IMR-90 (cell line): ENCODE measurements at regions not wholly inside any gene's neighbourhood (a gene's known extent, or its start where the extent isn't known, plus 50 kb on each side); places are given as distances from the start of the nearest gene placed in this dataset.

Experiments
- ATAC-seq: fragments of 200-7000 bp; cut with Tn5 transposase; 2 replicates; pipeline ENCODE4 v1.9.1; 2020; ENCODE audit warnings: low read depth, mild to moderate bottlenecking, moderate library complexity
- BruUV-seq: library from RNA; stranded (reverse); fragments of 400-500 nt; replicated peaks from 2 replicates; lab custom pipeline; 2021; lab: Mats Ljungman, UMichigan
- CTCF ChIA-PET: fragments of 300-600 bp; formaldehyde crosslinking; extraction: SDS; loops from one replicate; lab custom pipeline; 2021; ENCODE audit warnings: antibody characterized with exemption; lab: Yijun Ruan, JAX
- POLR2A ChIA-PET: fragments of 300-600 bp; sonication (Branson Sonifier 250); formaldehyde crosslinking; loops from one replicate; lab custom pipeline; 2022; ENCODE audit warnings: antibody characterized with exemption; ENCODE audit not compliant: unreplicated experiment; lab: Charles Lee
- DNase-seq: peaks from one replicate; pipeline ENCODE4 v3.0.0; 2013
- H2AFZ ChIP-seq: replicated peaks from 2 replicates; pipeline ENCODE3; 2013; ENCODE audit warnings: low read length, mild to moderate bottlenecking; ENCODE audit not compliant: poor library complexity
- H2AK5ac ChIP-seq: 2 replicates; pipeline ENCODE4 v1.6.1; 2013; ENCODE audit warnings: low read depth, low read length, inconsistent platforms
- H2AK9ac ChIP-seq: replicated peaks from 2 replicates; pipeline ENCODE3; 2013; ENCODE audit warnings: mild to moderate bottlenecking, low read depth, low read length, moderate library complexity; ENCODE audit not compliant: poor library complexity
- H2BK120ac ChIP-seq: 2 replicates; pipeline ENCODE4 v1.6.1; 2013; ENCODE audit warnings: low read depth, low read length, inconsistent platforms
- H2BK15ac ChIP-seq: 3 replicates; pipeline ENCODE4 v1.6.1; 2013; ENCODE audit warnings: low read depth, low read length, inconsistent platforms
- H2BK20ac ChIP-seq: 2 replicates; pipeline ENCODE4 v1.6.1; 2013; ENCODE audit warnings: low read depth, mild to moderate bottlenecking, inconsistent platforms, low read length, moderate library complexity
- H2BK5ac ChIP-seq: 2 replicates; pipeline ENCODE4 v1.6.1; 2013; ENCODE audit warnings: mild to moderate bottlenecking, low read depth, low read length, inconsistent platforms; ENCODE audit not compliant: poor library complexity, severe bottlenecking
- H3K14ac ChIP-seq: replicated peaks from 2 replicates; pipeline ENCODE4 v1.6.1; 2013; ENCODE audit warnings: low read depth, low read length, inconsistent platforms
- H3K18ac ChIP-seq: 2 replicates; pipeline ENCODE4 v1.6.1; 2013; ENCODE audit warnings: low read depth, low read length, control low read depth
- H3K23ac ChIP-seq: 2 replicates; pipeline ENCODE4 v1.6.1; 2013; ENCODE audit warnings: low read depth, low read length, inconsistent platforms
- H3K27ac ChIP-seq: 2 replicates; pipeline ENCODE4 v1.5.1; 2013; ENCODE audit warnings: mild to moderate bottlenecking, control low read depth, low read length; ENCODE audit not compliant: insufficient read depth
- H3K27me3 ChIP-seq: 2 replicates; pipeline ENCODE4 v1.6.1; 2013; ENCODE audit warnings: low read length; ENCODE audit not compliant: control insufficient read depth, insufficient read depth
- H3K36me3 ChIP-seq: 2 replicates; pipeline ENCODE4 v1.6.1; 2013; ENCODE audit warnings: low read length, mixed read lengths; ENCODE audit not compliant: control insufficient read depth, insufficient read depth
- H3K4ac ChIP-seq: 2 replicates; pipeline ENCODE4 v1.6.1; 2013; ENCODE audit warnings: low read depth, low read length, inconsistent platforms
- H3K4me1 ChIP-seq: 2 replicates; pipeline ENCODE4 v1.6.1; 2013; ENCODE audit warnings: low read length, mixed read lengths; ENCODE audit not compliant: control insufficient read depth, insufficient read depth
- H3K4me2 ChIP-seq: 2 replicates; pipeline ENCODE4 v1.6.1; 2013; ENCODE audit warnings: low read depth, mild to moderate bottlenecking, control low read depth, low read length, moderate library complexity
- H3K4me3 ChIP-seq: 2 replicates; pipeline ENCODE4 v1.5.1; 2013; ENCODE audit warnings: low read depth, mild to moderate bottlenecking, control low read depth, low read length, moderate library complexity; ENCODE audit not compliant: insufficient read depth
- H3K56ac ChIP-seq: 2 replicates; pipeline ENCODE4 v1.6.1; 2013; ENCODE audit warnings: low read length, inconsistent platforms; ENCODE audit not compliant: insufficient read depth; ENCODE audit errors: extremely low read depth
- H3K79me1 ChIP-seq, 2 experiments: 2 replicates each; pipeline ENCODE4 v1.6.1; 2013; ENCODE audit warnings: low read length in 2 of 2, inconsistent platforms in 1 of 2, low read depth in 1 of 2
- H3K9ac ChIP-seq: 2 replicates; pipeline ENCODE4 v1.6.1; 2013; ENCODE audit warnings: low read depth, low read length, control low read depth
- H3K9me1 ChIP-seq: 2 replicates; pipeline ENCODE4 v1.6.1; 2013; ENCODE audit warnings: low read length, inconsistent platforms; ENCODE audit not compliant: insufficient read depth
- H3K9me3 ChIP-seq: 2 replicates; pipeline ENCODE4 v1.6.1; 2013; ENCODE audit warnings: low read length; ENCODE audit not compliant: control insufficient read depth, insufficient read depth
- H4K20me1 ChIP-seq: 2 replicates; pipeline ENCODE4 v1.6.1; 2013; ENCODE audit warnings: low read length, inconsistent platforms; ENCODE audit not compliant: insufficient read depth
- H4K5ac ChIP-seq: 2 replicates; pipeline ENCODE4 v1.6.1; 2013; ENCODE audit warnings: mild to moderate bottlenecking, low read depth, low read length, control low read depth
- H4K8ac ChIP-seq, 2 experiments: 2 replicates each; pipeline ENCODE4 v1.6.1; 2013; ENCODE audit warnings: low read depth in 2 of 2, low read length in 2 of 2, control low read depth in 1 of 2, inconsistent platforms in 1 of 2
- H4K91ac ChIP-seq: 2 replicates; pipeline ENCODE4 v1.6.1; 2013; ENCODE audit warnings: low read depth, low read length, inconsistent platforms; ENCODE audit not compliant: insufficient read depth
- BHLHE40 ChIP-seq: fragments of 150-350 bp; IDR thresholded peaks from 2 replicates; pipeline ENCODE4 v1.6.1; 2016; ENCODE audit warnings: mild to moderate bottlenecking, low read depth, low read length
- CHD1 ChIP-seq: IDR thresholded peaks from 2 replicates; pipeline ENCODE4 v1.6.1; 2012; ENCODE audit warnings: low read depth, low read length, improper control_type of control experiment
- ELK1 ChIP-seq: fragments of 150-350 bp; IDR thresholded peaks from 2 replicates; pipeline ENCODE4 v1.6.1; 2016; ENCODE audit warnings: low read depth, mild to moderate bottlenecking, low read length, moderate library complexity, borderline replicate concordance
- MAFK ChIP-seq: IDR thresholded peaks from 2 replicates; pipeline ENCODE4 v1.6.1; 2012; ENCODE audit warnings: low read depth, low read length, improper control_type of control experiment
- MAZ ChIP-seq: IDR thresholded peaks from 2 replicates; pipeline ENCODE4 v1.6.1; 2012; ENCODE audit warnings: low read depth, mild to moderate bottlenecking, low read length, improper control_type of control experiment, moderate library complexity, borderline replicate concordance
- NFE2L2 ChIP-seq: fragments of 150-350 bp; IDR thresholded peaks from 2 replicates; pipeline ENCODE4 v1.6.1; 2016; ENCODE audit warnings: low read depth, mild to moderate bottlenecking, low read length
- POLR2A ChIP-seq: IDR thresholded peaks from 2 replicates; pipeline ENCODE4 v1.6.1; 2012; ENCODE audit warnings: mild to moderate bottlenecking, low read depth, low read length
- RCOR1 ChIP-seq: IDR thresholded peaks from 2 replicates; pipeline ENCODE4 v1.6.1; 2012; ENCODE audit warnings: mild to moderate bottlenecking, low read length, improper control_type of control experiment; ENCODE audit not compliant: insufficient replicate concordance
- SMC3 ChIP-seq: fragments of 150-350 bp; IDR thresholded peaks from 2 replicates; pipeline ENCODE4 v1.6.1; 2016; ENCODE audit warnings: low read depth, mild to moderate bottlenecking, antibody characterized with exemption, low read length, moderate library complexity
- WGBS, 2 experiments: methylation state at CpG; one replicate each; pipeline versions ENCODE4 v1.1.5 to v1.1.7; 2013; ENCODE audit warnings: missing lambda C conversion rate in 2 of 2; ENCODE audit not compliant: insufficient read length in 1 of 2; ENCODE audit errors: extremely low coverage in 2 of 2; 5-methylcytosine and 5-hydroxymethylcytosine counted together
- dilution Hi-C: fragments of 300-500 bp; cut with HindIII; formaldehyde crosslinking; loops from one replicate; pipeline ENCODE4 v1.14.3; 2018; ENCODE audit warnings: low sequenced_read_pairs; ENCODE audit not compliant: unreplicated experiment
- in situ Hi-C: fragments of 300-500 bp; cut with MboI; formaldehyde crosslinking; loops from 3 replicates; pipeline ENCODE4 v1.14.3; 2019; ENCODE audit warnings: low sequenced_read_pairs, inconsistent platforms, mixed read lengths
- intact Hi-C: fragments of 100-400 bp; cut with micrococcal nuclease; formaldehyde crosslinking; loops from 2 replicates; pipeline ENCODE4 v1.10.0; 2022
- TF ChIP-seq, protein P1 (sequence below): conservative IDR thresholded peaks from 2 replicates; pipeline ENCODE4 v1.5.1; 2012; ENCODE audit warnings: mild to moderate bottlenecking, low read depth, low read length, improper control_type of control experiment
- TF ChIP-seq, protein P2 (sequence below): fragments of 150-350 bp; IDR thresholded peaks from 2 replicates; pipeline ENCODE4 v1.6.1; 2017; ENCODE audit warnings: mild to moderate bottlenecking, antibody characterized with exemption, low read length, low read depth

DNA sequence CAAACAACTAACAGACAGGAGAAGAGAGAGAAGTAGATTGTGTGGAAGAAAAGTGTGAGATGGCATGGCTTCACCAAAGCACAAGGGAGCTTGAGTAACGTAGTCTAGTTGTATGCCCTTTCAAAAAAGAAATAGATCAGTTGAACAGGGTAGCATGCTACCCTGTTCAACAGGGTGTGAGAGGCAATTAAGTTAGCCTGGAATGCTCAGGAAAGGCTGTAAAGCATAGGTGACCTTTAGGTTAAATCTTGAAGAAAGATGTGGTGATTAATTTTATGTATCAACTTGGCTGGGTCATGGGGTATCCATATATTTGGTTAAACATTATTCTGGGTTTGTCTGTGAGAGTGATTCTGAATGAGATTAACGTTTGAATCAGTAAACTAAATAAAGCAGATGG is 61.8 kb upstream of the ZC3H15 start:
- H4K91ac ChIP-seq = no peak overlapping the region
- dilution Hi-C loops (no loop called here), in situ Hi-C loops (no loop called here), intact Hi-C loops (no loop called here)
- no peaks in the 10 kb centered on the region for H3K9me3 ChIP-seq
- no peak overlapping the region for H2BK20ac ChIP-seq
- H3K14ac ChIP-seq = no peak overlapping the region
- H2BK120ac ChIP-seq = no peak overlapping the region
- no peak overlapping the region for H3K4ac ChIP-seq
- no peaks in the 10 kb centered on the region; the same call in 1 of the 2 replicates for H3K4me1 ChIP-seq
- no peak overlapping the region for H2AK9ac ChIP-seq
- no peaks in the 10 kb centered on the region for H4K20me1 ChIP-seq
- no peak overlapping the region for H2BK15ac ChIP-seq
- H3K9me1 ChIP-seq = no peaks in the 10 kb centered on the region; the same call in 1 of the 2 replicates
- no peak overlapping the region for H4K8ac ChIP-seq
- no peak overlapping the region for H3K27ac ChIP-seq
- no peak overlapping the region for H3K4me2 ChIP-seq
- H3K36me3 ChIP-seq = no peaks in the 10 kb centered on the region
- H3K27me3 ChIP-seq = no peaks in the 10 kb centered on the region
- CTCF ChIA-PET = no interaction called here
- H2AFZ ChIP-seq = no peak overlapping the region
- no peak overlapping the region for H3K18ac ChIP-seq
- no peaks in the 10 kb centered on the region for H3K79me1 ChIP-seq
- H4K5ac ChIP-seq = no peak overlapping the region
- no TSS peak for BruUV-seq
- H3K23ac ChIP-seq = no peak overlapping the region
- no peak for DNase-seq
- H3K4me3 ChIP-seq = no peak overlapping the region
- WGBS, 2 experiments = no CpG with 5 or more reads among the region's 2 CpGs
- no peak overlapping the region for H2BK5ac ChIP-seq
- H3K56ac ChIP-seq = no peak overlapping the region
- H2AK5ac ChIP-seq = no peak overlapping the region
- TF ChIP-seq, protein P1, sequence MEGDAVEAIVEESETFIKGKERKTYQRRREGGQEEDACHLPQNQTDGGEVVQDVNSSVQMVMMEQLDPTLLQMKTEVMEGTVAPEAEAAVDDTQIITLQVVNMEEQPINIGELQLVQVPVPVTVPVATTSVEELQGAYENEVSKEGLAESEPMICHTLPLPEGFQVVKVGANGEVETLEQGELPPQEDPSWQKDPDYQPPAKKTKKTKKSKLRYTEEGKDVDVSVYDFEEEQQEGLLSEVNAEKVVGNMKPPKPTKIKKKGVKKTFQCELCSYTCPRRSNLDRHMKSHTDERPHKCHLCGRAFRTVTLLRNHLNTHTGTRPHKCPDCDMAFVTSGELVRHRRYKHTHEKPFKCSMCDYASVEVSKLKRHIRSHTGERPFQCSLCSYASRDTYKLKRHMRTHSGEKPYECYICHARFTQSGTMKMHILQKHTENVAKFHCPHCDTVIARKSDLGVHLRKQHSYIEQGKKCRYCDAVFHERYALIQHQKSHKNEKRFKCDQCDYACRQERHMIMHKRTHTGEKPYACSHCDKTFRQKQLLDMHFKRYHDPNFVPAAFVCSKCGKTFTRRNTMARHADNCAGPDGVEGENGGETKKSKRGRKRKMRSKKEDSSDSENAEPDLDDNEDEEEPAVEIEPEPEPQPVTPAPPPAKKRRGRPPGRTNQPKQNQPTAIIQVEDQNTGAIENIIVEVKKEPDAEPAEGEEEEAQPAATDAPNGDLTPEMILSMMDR = no peak
- no peak for TF ChIP-seq MAZ
- no peak for TF ChIP-seq RCOR1
- TF ChIP-seq, protein P2, sequence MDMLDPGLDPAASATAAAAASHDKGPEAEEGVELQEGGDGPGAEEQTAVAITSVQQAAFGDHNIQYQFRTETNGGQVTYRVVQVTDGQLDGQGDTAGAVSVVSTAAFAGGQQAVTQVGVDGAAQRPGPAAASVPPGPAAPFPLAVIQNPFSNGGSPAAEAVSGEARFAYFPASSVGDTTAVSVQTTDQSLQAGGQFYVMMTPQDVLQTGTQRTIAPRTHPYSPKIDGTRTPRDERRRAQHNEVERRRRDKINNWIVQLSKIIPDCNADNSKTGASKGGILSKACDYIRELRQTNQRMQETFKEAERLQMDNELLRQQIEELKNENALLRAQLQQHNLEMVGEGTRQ = no peak
- no peak for TF ChIP-seq ELK1
- TF ChIP-seq NFE2L2 = no peak
- no peak for TF ChIP-seq BHLHE40
- TF ChIP-seq MAFK = no peak
- no peak for TF ChIP-seq SMC3
- no peak for TF ChIP-seq POLR2A
- TF ChIP-seq CHD1 = no peak
- POLR2A ChIA-PET = no interaction called here
- no peak overlapping the region for H3K9ac ChIP-seq
- no peak for ATAC-seq
